Prostate gland (tissue), 2 donors: ENCODE measurements at regions not wholly inside any gene's neighbourhood (a gene's known extent, or its start where the extent isn't known, plus 50 kb on each side); places are given as distances from the start of the nearest gene placed in this dataset.
A peak's percentile ranks its signal among the peaks of the same experiment; 100 is the strongest.
"Not testable (repeated sequence)": the region's sequence is repeated elsewhere in the genome, so short reads cannot be mapped to it uniquely, and the experiment has no call there.

Source experiments
- DNase-seq: peaks from one replicate; pipeline ENCODE4 v3.0.0-alpha.2; 2019; ENCODE audit warnings: low spot score
- H3K27ac ChIP-seq, 2 donors: fragments of 200-600 bp; sonication (generic); 2 replicates each; pipeline ENCODE4 v1.5.1; 2017 to 2019
- H3K27me3 ChIP-seq: fragments of 200-600 bp; sonication (generic); replicated peaks from 2 replicates; pipeline ENCODE4 v1.5.1; 2019; ENCODE audit not compliant: insufficient read depth
- H3K36me3 ChIP-seq, 2 donors: fragments of 200-600 bp; sonication (generic); 1 replicate in 1 of 2; 2 replicates in 1 of 2; pipeline versions ENCODE4 v1.5.1 to v1.8.1; 2017 to 2019
- H3K4me1 ChIP-seq: fragments of 200-600 bp; sonication (generic); replicated peaks from 2 replicates; pipeline ENCODE4 v1.5.1; 2019
- H3K4me3 ChIP-seq, 2 donors: fragments of 200-600 bp; sonication (generic); 2 replicates each; pipeline ENCODE4 v1.5.1; 2017 to 2019
- H3K9me3 ChIP-seq: fragments of 200-600 bp; sonication (generic); 2 replicates; pipeline ENCODE4 v1.5.1; 2017
- CTCF ChIP-seq, 4 experiments: fragments of 200-600 bp in 2 of 4; fragments of 450-650 bp in 2 of 4; sonication (generic) in 2 of 4; IDR thresholded peaks; 1 replicate in 3 of 4; 2 replicates in 1 of 4; pipeline ENCODE4 v1.5.1; 2016 to 2019; ENCODE audit warnings: antibody characterized with exemption in 4 of 4, mild to moderate bottlenecking in 2 of 4, moderate library complexity in 2 of 4
- POLR2A ChIP-seq: fragments of 450-650 bp; IDR thresholded peaks from one replicate; pipeline ENCODE4 v1.6.1; 2016; ENCODE audit warnings: antibody characterized with exemption, mild to moderate bottlenecking
- POLR2AphosphoS5 ChIP-seq: sonication (generic); formaldehyde crosslinking; IDR thresholded peaks from one replicate; pipeline ENCODE4 v1.6.1; 2017; ENCODE audit warnings: antibody characterized with exemption
- WGBS: methylation state at CpG from one replicate; pipeline ENCODE4 v1.1.5; 2018; 5-methylcytosine and 5-hydroxymethylcytosine counted together
- intact Hi-C: fragments of 100-400 bp; cut with DNase I; formaldehyde crosslinking; loops from one replicate; pipeline ENCODE4 v1.14.2; 2022

DNA sequence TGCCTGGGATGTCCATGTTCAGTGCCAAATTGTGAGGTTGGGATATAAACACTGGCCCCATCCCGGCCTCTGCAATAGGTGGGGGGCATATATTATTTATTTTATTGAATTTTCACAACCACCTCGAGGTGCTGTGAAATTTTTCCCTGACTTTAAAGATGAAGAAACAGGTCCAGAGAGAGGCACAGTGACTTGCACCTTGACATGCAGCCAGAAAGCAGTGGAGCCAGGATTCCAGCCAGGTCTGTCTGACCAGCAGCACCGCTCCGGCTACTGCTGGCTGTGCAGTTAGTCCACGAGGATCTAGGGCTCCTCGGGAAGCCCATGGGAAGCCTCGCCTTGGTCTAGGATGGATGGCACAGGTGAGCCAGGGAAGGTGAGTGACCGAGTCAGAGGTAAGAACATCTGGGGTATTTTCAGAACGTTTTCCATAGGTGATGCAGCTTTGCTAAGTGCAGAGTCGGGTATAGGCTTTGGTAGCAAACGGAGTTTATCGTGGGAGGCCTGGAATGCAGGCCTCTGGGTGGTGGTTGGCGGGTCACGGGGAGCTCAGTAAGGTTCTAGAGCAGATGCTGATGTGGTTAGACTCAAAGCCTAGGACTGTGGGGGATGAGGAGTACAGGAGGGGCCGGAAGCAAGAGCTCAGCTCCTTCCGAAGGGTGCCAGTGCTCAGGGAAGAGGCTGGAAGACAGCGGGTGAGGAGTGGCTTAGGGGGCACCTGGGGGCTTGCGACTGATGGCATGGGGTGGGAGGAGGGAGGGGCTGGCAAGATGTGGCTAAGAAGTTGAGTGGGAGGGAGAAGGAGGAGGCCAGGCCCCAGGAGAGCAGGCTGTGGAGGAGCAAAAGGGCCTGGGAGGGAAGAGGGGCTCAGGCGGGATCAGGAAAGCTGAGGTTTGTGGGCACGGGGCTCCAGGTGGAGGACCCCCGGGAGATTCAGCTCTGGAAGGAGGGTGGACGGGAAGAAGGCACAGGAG lies 107.7 kb upstream of the LRPAP1 start:
- no peak overlapping the region for H3K4me3 ChIP-seq
- H3K4me1 ChIP-seq = peaks cover 3% of the 10 kb centered on the region
- 72% methylated on average over 22 of the region's 22 CpGs for WGBS
- DNase-seq = peak; percentile 25
- H3K36me3 ChIP-seq = no peaks in the 10 kb centered on the region
- intact Hi-C loops = no loop called here
- no peaks in the 10 kb centered on the region for H3K27me3 ChIP-seq
- no peaks in the 10 kb centered on the region for H3K9me3 ChIP-seq
- TF ChIP-seq POLR2AphosphoS5 (peak; percentile 23), POLR2A (no peak), CTCF (IDR thresholded peaks at IDR 0.05) (no peak)
- H3K27ac ChIP-seq = peak overlapping the region in 1 of 2 donors; percentile 56

GRCh38 chr4:3638080-3638795 lies 106.0 kb upstream of the LRPAP1 start:
- no peak for DNase-seq

GRCh38 chr4:3637326-3638016 lies 105.2 kb upstream of the LRPAP1 start:
- TF ChIP-seq POLR2A = no peak
- peak in 1 of 4 experiments; percentile 5 for TF ChIP-seq CTCF (IDR thresholded peaks at IDR 0.05)
- TF ChIP-seq POLR2AphosphoS5 = peak; percentile 67
- H3K4me1 ChIP-seq = peaks cover 7% of the 10 kb centered on the region
- WGBS = 43% methylated on average over 19 of the region's 19 CpGs
- H3K27ac ChIP-seq = peak overlapping the region; percentile 64 to 74
- DNase-seq = peak; percentile 55
- H3K36me3 ChIP-seq = no peaks in the 10 kb centered on the region
- no peaks in the 10 kb centered on the region for H3K9me3 ChIP-seq
- H3K4me3 ChIP-seq = no peak overlapping the region
- intact Hi-C loops = no loop called here
- H3K27me3 ChIP-seq = no peaks in the 10 kb centered on the region

More at GRCh38 chr4:3638080-3638795, 106.0 kb upstream of the LRPAP1 start:
- peak overlapping the region; percentile 1 to 74 for H3K27ac ChIP-seq
- H3K36me3 ChIP-seq = no peaks in the 10 kb centered on the region
- no peaks in the 10 kb centered on the region for H3K27me3 ChIP-seq
- 61% methylated on average over 6 of the region's 6 CpGs for WGBS
- H3K4me3 ChIP-seq = no peak overlapping the region
- H3K4me1 ChIP-seq = peaks cover 7% of the 10 kb centered on the region
- TF ChIP-seq POLR2AphosphoS5 (peak; percentile 8), POLR2A (no peak), CTCF (IDR thresholded peaks at IDR 0.05) (no peak)
- intact Hi-C loops = no loop called here
- H3K9me3 ChIP-seq = no peaks in the 10 kb centered on the region

GRCh38 chr4:3636646-3637320 lies 104.6 kb upstream of the LRPAP1 start:
- TF ChIP-seq POLR2A (no peak), POLR2AphosphoS5 (no peak), CTCF (IDR thresholded peaks at IDR 0.05) (no peak)
- WGBS = 92% methylated on average over 12 of the region's 12 CpGs
- Histone ChIP-seq H3K36me3 (no peaks in the 10 kb centered on the region), H3K9me3 (no peaks in the 10 kb centered on the region), H3K27ac (peak overlapping the region; percentile 64 to 74), H3K4me3 (no peak overlapping the region), H3K27me3 (no peaks in the 10 kb centered on the region), H3K4me1 (peaks cover 7% of the 10 kb centered on the region)
- intact Hi-C loops = no loop called here
- DNase-seq = no peak

GRCh38 chr4:3636020-3636419 lies 103.8 kb upstream of the LRPAP1 start:
- DNase-seq, intact Hi-C loops, H3K9me3 ChIP-seq, H3K36me3 ChIP-seq, H3K27me3 ChIP-seq, H3K4me1 ChIP-seq, H3K4me3 ChIP-seq: not testable (repeated sequence)
- peak overlapping the region in 1 of 2 donors; percentile 75 for H3K27ac ChIP-seq
- 45% methylated on average over 2 of the region's 2 CpGs for WGBS
